ENCODE measurements at regions not wholly inside any gene's neighbourhood (a gene's known extent, or its start where the extent isn't known, plus 50 kb on each side); places are given as distances from the start of the nearest gene placed in this dataset.

DNA sequence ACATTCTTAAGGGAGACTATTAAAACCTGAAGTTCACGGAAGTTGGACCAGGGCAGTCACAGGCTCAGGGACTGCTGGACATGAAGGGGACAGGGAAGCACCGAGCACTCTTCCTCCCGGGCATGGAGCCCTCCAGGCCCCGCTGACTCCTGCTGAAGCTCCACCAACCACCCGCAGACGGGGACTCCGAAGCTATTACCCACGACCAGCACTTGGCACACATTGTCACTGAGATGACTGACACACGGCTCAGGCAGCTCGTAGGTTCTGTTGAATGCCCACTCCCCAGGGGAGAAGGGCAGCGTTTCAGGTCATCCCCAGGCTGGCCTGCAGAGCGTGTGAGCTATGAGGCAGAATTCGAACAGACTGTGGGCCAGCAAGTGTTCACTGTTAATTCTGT lies 234.8 kb downstream of the NDUFA10 start:
- no peak for TF ChIP-seq ZNF8 (CRISPR knock-in tag; IDR thresholded peaks at IDR 0.05)
- TF ChIP-seq, protein P1, sequence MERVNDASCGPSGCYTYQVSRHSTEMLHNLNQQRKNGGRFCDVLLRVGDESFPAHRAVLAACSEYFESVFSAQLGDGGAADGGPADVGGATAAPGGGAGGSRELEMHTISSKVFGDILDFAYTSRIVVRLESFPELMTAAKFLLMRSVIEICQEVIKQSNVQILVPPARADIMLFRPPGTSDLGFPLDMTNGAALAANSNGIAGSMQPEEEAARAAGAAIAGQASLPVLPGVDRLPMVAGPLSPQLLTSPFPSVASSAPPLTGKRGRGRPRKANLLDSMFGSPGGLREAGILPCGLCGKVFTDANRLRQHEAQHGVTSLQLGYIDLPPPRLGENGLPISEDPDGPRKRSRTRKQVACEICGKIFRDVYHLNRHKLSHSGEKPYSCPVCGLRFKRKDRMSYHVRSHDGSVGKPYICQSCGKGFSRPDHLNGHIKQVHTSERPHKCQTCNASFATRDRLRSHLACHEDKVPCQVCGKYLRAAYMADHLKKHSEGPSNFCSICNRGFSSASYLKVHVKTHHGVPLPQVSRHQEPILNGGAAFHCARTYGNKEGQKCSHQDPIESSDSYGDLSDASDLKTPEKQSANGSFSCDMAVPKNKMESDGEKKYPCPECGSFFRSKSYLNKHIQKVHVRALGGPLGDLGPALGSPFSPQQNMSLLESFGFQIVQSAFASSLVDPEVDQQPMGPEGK (CRISPR knock-in tag; IDR thresholded peaks at IDR 0.05; ENCODE audit: borderline replicate concordance), result no peak
- no peak for TF ChIP-seq ZFP30 (CRISPR knock-in tag; IDR thresholded peaks at IDR 0.05)
- TF ChIP-seq, protein P2, sequence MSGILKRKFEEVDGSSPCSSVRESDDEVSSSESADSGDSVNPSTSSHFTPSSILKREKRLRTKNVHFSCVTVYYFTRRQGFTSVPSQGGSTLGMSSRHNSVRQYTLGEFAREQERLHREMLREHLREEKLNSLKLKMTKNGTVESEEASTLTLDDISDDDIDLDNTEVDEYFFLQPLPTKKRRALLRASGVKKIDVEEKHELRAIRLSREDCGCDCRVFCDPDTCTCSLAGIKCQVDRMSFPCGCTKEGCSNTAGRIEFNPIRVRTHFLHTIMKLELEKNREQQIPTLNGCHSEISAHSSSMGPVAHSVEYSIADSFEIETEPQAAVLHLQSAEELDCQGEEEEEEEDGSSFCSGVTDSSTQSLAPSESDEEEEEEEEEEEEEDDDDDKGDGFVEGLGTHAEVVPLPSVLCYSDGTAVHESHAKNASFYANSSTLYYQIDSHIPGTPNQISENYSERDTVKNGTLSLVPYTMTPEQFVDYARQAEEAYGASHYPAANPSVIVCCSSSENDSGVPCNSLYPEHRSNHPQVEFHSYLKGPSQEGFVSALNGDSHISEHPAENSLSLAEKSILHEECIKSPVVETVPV (CRISPR knock-in tag; IDR thresholded peaks at IDR 0.05), result no peak
- no peak for TF ChIP-seq RARB (CRISPR knock-in tag; IDR thresholded peaks at IDR 0.05)
- TF ChIP-seq SNAI2 (CRISPR knock-in tag; IDR thresholded peaks at IDR 0.05), result no peak
- TF ChIP-seq ZFP3 (CRISPR knock-in tag; IDR thresholded peaks at IDR 0.05), result no peak
- TF ChIP-seq, protein P3, sequence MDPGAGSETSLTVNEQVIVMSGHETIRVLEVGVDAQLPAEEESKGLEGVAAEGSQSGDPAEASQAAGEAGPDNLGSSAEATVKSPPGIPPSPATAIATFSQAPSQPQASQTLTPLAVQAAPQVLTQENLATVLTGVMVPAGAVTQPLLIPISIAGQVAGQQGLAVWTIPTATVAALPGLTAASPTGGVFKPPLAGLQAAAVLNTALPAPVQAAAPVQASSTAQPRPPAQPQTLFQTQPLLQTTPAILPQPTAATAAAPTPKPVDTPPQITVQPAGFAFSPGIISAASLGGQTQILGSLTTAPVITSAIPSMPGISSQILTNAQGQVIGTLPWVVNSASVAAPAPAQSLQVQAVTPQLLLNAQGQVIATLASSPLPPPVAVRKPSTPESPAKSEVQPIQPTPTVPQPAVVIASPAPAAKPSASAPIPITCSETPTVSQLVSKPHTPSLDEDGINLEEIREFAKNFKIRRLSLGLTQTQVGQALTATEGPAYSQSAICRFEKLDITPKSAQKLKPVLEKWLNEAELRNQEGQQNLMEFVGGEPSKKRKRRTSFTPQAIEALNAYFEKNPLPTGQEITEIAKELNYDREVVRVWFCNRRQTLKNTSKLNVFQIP (CRISPR knock-in tag; IDR thresholded peaks at IDR 0.05; ENCODE audit: borderline replicate concordance, low read depth), result no peak
- no peak for TF ChIP-seq PPARA (CRISPR knock-in tag; IDR thresholded peaks at IDR 0.05; ENCODE audit: borderline replicate concordance)
- TF ChIP-seq, protein P4, sequence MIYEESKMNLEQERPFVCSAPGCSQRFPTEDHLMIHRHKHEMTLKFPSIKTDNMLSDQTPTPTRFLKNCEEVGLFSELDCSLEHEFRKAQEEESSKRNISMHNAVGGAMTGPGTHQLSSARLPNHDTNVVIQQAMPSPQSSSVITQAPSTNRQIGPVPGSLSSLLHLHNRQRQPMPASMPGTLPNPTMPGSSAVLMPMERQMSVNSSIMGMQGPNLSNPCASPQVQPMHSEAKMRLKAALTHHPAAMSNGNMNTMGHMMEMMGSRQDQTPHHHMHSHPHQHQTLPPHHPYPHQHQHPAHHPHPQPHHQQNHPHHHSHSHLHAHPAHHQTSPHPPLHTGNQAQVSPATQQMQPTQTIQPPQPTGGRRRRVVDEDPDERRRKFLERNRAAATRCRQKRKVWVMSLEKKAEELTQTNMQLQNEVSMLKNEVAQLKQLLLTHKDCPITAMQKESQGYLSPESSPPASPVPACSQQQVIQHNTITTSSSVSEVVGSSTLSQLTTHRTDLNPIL (CRISPR knock-in tag; IDR thresholded peaks at IDR 0.05; ENCODE audit: low read depth), result no peak
- TF ChIP-seq ARNTL (CRISPR knock-in tag; IDR thresholded peaks at IDR 0.05; ENCODE audit: borderline replicate concordance, low read depth), result no peak
- TF ChIP-seq GLIS3 (CRISPR knock-in tag; IDR thresholded peaks at IDR 0.05), result no peak
- TF ChIP-seq BACH2 (CRISPR knock-in tag; IDR thresholded peaks at IDR 0.05; ENCODE audit: borderline replicate concordance), result no peak
